GM18505 (cell line): ENCODE measurements at regions not wholly inside any gene's neighbourhood (a gene's known extent, or its start where the extent isn't known, plus 50 kb on each side); places are given as distances from the start of the nearest gene placed in this dataset.

Source experiments
- ATAC-seq: cut with Tn5 transposase; IDR thresholded peaks from one replicate; pipeline ENCODE4 v1.9.1; 2021; ENCODE audit not compliant: unreplicated experiment
- POLR2A ChIP-seq: IDR thresholded peaks from 4 replicates; pipeline ENCODE4 v1.6.1; 2011; ENCODE audit warnings: borderline replicate concordance; ENCODE audit not compliant: insufficient read depth, insufficient read length; ENCODE audit errors: extremely low read depth

DNA sequence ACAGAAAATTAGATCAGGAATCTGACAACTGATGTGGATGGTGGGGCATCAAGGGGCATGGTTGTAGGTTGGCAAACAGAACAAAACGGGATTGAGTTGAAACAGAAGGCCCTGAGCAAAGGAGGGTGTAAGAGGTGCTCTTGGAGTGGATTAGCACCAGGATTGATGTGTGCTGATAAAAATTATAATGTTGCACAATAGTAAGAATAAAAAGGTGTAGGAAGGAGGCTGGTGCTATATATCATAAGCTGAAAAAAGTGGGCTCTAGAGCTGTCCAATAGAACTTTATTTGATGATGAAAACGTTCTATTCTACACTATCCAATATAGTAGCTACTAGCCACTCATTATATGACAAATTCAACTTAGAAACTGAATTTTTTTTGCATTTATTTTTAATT lies 263.1 kb upstream of the GYPC start:
- TF ChIP-seq POLR2A, result no peak
- no peak for ATAC-seq

- TF ChIP-seq POLR2A, result no peak
- no peak for ATAC-seq
Observed at GRCh38 chr2:126399001-126399400, 257.0 kb upstream of the GYPC start.

DNA sequence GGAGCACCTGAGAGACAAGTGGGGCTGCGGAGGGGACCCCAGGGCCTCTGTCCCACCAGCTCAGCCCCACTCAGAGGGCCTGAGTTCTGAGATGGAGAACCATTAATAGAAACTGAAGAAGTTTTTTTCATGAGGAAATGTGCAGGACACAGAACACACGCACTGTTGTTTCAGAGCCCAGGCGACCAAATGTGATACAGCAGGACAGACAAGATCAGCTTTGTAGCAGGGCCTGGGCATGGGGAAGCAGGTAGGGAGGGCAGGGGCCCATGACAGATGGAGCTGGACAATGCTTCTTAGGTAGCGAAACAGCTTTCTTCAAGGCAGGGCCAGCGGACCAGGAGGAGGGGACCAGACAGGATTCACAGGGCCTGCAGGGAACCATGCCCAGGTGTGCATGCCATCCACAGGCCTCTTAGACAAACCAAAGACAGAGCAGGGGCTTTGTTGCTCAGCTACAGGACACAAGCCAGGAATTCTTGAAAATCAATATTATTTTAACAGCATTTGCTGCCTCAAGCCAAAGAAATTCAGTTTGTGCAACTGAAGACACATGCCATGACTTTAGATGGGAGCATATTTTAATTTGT lies 252.8 kb upstream of the GYPC start:
- TF ChIP-seq POLR2A, result no peak
- ATAC-seq, result no peak

- ATAC-seq, result no peak
Observed at GRCh38 chr2:126406267-126406666, 249.7 kb upstream of the GYPC start.

DNA sequence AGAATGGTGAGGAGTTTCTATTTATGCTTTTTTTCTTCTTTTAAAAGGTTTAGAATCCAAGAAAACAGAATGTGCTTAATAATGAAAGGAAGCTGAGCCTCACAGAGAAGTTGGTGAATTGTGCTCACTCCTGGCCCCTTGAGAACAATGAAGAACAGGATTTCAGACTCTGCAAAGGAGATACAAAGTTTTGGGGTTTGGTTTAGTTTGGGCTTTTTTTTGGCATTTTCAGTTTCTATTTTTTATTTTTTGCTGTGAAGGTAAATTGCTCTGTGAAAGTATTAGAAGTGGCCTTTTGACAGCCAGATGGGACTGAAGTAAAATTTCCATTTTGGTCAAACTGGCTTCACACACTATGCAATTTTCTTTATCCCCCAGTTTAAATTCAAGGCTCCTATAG lies 247.3 kb upstream of the GYPC start:
- no peak for TF ChIP-seq POLR2A
- no peak for ATAC-seq

More at GRCh38 chr2:126406267-126406666, 249.7 kb upstream of the GYPC start:
- TF ChIP-seq POLR2A, result no peak

GRCh38 chr2:126409850-126410249 lies 246.1 kb upstream of the GYPC start:
- no peak for ATAC-seq
- TF ChIP-seq POLR2A, result no peak

DNA sequence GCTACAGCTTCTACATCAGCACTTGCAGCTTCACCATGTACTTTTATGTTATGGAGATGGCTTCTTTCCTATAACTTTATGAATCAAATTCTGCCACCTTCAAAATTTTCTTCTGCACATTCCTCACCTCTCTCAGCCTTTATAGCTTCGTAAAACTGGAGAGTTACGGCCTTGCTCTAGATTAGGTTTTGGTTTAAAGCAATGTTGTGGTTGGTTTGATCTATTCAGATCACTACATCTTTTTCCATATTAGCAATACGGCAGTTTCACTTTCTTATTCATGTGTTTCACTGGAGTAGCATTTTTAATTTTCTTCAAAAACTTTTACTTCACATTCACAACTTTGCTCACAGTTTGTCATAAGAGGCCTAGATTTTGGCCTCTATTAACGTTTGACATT lies 242.9 kb upstream of the GYPC start:
- TF ChIP-seq POLR2A, result no peak
- ATAC-seq, result no peak

DNA sequence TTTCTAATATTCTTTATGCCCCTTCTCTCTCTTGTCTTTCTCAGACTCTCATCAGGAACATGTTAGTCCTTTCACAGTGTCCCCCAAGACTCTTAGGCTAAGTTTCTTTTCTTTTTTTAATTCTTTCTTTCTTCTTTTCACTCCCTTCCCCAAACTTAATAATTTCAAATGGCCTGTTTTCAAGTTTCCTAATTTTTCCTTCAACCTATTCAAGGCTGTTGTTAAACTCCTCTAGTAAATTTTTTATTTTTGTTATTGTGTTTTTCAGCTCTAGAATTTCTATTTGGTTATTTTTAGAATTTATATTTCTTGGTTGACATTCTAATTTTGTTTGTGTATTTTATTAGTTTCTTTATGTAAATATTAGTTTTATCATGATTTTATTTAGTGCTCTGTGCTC lies 236.6 kb upstream of the GYPC start:
- no peak for TF ChIP-seq POLR2A
- ATAC-seq, result no peak

GRCh38 chr2:126425943-126426342 lies 230.0 kb upstream of the GYPC start:
- TF ChIP-seq POLR2A, result no peak
- ATAC-seq, result no peak

DNA sequence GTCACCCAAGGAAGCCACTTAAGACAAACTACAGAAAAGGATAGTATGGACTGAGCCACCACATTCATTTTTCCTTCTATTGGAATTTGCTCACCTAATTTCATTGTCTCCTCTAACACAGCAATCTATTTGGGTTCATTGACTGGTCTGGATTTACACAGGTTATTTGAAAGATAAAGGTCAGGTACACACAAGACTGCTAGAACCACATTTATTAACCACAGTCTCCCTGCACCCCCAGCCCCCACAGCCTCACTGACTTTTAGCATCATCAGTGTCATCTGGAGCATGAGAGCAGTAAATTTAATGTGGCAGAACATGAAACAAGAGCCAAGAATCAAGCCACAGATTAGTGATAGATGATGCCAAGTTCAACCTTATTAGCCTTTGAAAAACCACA lies 226.9 kb upstream of the GYPC start:
- TF ChIP-seq POLR2A, result no peak
- no peak for ATAC-seq

GRCh38 chr2:126431136-126431535 lies 224.8 kb upstream of the GYPC start:
- no peak for ATAC-seq
- TF ChIP-seq POLR2A, result no peak

DNA sequence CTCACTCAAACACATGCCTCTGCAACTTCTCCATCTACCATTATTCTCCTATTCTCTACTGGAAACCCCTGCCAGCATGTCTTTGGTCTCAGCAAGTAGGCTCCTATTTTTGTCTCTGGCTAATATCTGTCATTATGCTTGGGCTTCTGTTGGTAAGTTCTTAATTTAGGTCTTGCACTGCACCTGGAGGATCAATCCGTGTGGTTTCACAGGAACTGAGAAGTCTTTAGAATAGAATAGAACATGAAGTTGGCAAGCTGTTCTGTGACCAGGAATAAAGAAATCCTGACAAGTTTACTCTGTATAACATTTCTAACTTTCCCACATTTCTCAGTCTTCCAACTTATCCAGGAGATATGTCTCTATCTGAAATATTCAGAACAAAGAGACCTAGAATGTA lies 219.5 kb upstream of the GYPC start:
- TF ChIP-seq POLR2A, result no peak
- no peak for ATAC-seq

- ATAC-seq, result no peak
- no peak for TF ChIP-seq POLR2A
Observed at GRCh38 chr2:126437016-126437415, 218.9 kb upstream of the GYPC start.

DNA sequence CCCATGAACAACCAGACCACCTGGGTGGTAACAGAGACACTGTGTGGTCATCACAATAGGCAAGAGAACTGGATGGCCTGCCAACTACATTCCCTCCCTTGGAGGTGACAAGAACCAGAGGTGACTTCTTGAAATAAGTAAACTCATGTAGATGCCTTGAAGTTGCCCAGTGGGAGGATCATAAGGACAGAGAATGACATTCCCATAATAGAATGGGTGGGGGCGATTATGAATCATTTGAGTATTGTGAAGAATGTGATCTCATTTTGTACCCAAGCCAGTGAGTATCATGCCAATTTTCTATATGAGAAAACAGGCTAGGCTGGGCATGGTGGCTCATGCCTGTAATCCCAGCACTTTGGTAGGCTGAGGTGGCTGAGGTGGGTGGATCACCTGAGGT lies 211.4 kb upstream of the GYPC start:
- ATAC-seq, result no peak
- TF ChIP-seq POLR2A, result no peak

- no peak for ATAC-seq
- no peak for TF ChIP-seq POLR2A
Observed at GRCh38 chr2:126446106-126446695, 209.8 kb upstream of the GYPC start.
